HEK293 (cell line): ENCODE measurements at regions not wholly inside any gene's neighbourhood (a gene's known extent, or its start where the extent isn't known, plus 50 kb on each side); places are given as distances from the start of the nearest gene placed in this dataset.

Source experiments
- CTCF ChIA-PET: fragments of 350-600 bp; formaldehyde crosslinking; extraction: SDS; loops from one replicate; lab custom pipeline; 2021; ENCODE audit warnings: antibody characterized with exemption; lab: Yijun Ruan, JAX
- POLR2A ChIA-PET: fragments of 300-600 bp; formaldehyde crosslinking; extraction: SDS; loops from one replicate; lab custom pipeline; 2020; ENCODE audit warnings: antibody characterized with exemption, inconsistent platforms; lab: Yijun Ruan, JAX
- H3K27ac ChIP-seq: fragments of 200-500 bp; sonication (Bioruptor generic); 2 replicates; pipeline ENCODE4 v1.5.1; 2014; ENCODE audit warnings: low read depth, low read length, control low read depth, inconsistent platforms; ENCODE audit errors: extremely low read depth
- H3K36me3 ChIP-seq, 2 experiments: fragments of 200-500 bp in 1 of 2; sonication (Bioruptor generic) in 1 of 2; 1 replicate in 1 of 2; 2 replicates in 1 of 2; pipeline ENCODE4 v1.5.1; 2014 to 2017; ENCODE audit warnings: inconsistent platforms in 2 of 2, low read length in 2 of 2; ENCODE audit not compliant: control insufficient read depth in 2 of 2, insufficient read depth in 1 of 2
- H3K4me1 ChIP-seq: fragments of 200-500 bp; sonication (Bioruptor generic); 2 replicates; pipeline ENCODE4 v1.5.1; 2014; ENCODE audit warnings: mild to moderate bottlenecking, low read length, inconsistent platforms; ENCODE audit not compliant: control insufficient read depth, insufficient read depth
- H3K4me3 ChIP-seq: 2 replicates; pipeline ENCODE4 v1.5.1; 2011; ENCODE audit warnings: low read depth, mild to moderate bottlenecking, control low read depth, low read length, moderate library complexity
- H3K9me3 ChIP-seq: fragments of 200-500 bp; sonication (Bioruptor generic); 2 replicates; pipeline ENCODE4 v1.5.1; 2014; ENCODE audit warnings: low read depth, low read length, inconsistent platforms; ENCODE audit not compliant: control insufficient read depth, insufficient read depth
- BCL11A ChIP-seq: fragments of 450-650 bp; formaldehyde crosslinking; IDR thresholded peaks from 2 replicates; pipeline ENCODE4 v1.5.1; 2016; ENCODE audit warnings: low read depth, missing biosample characterization, missing genetic modification characterization
- GLI2 ChIP-seq: fragments of 450-650 bp; formaldehyde crosslinking; IDR thresholded peaks from 2 replicates; pipeline ENCODE4; 2017; ENCODE audit warnings: missing biosample characterization, missing genetic modification characterization, low read depth, borderline replicate concordance
- GLIS2 ChIP-seq: fragments of 450-650 bp; formaldehyde crosslinking; IDR thresholded peaks from 2 replicates; pipeline ENCODE4 v1.5.1; 2016; ENCODE audit warnings: missing biosample characterization, missing genetic modification characterization
- OVOL3 ChIP-seq: fragments of 450-650 bp; formaldehyde crosslinking; IDR thresholded peaks from 2 replicates; pipeline ENCODE4 v1.5.1; 2016; ENCODE audit warnings: missing biosample characterization, missing genetic modification characterization
- PBX3 ChIP-seq: sonication (generic); formaldehyde crosslinking; IDR thresholded peaks from 2 replicates; pipeline ENCODE4 v1.8.1; 2022; ENCODE audit warnings: mild to moderate bottlenecking, moderate library complexity, missing genetic modification reagents
- PRDM10 ChIP-seq: fragments of 450-650 bp; formaldehyde crosslinking; IDR thresholded peaks from 2 replicates; pipeline ENCODE4 v1.5.1; 2016; ENCODE audit warnings: missing biosample characterization, missing genetic modification characterization
- YY1 ChIP-seq: fragments of 450-650 bp; formaldehyde crosslinking; IDR thresholded peaks from 2 replicates; pipeline ENCODE4 v1.5.1; 2018; ENCODE audit warnings: missing biosample characterization, missing genetic modification characterization
- ZBTB44 ChIP-seq: fragments of 450-650 bp; IDR thresholded peaks from 2 replicates; pipeline ENCODE4 v1.5.1; 2018; ENCODE audit warnings: missing biosample characterization, mild to moderate bottlenecking, missing genetic modification characterization
- ZBTB48 ChIP-seq: fragments of 450-650 bp; formaldehyde crosslinking; IDR thresholded peaks from 2 replicates; pipeline ENCODE4 v1.5.1; 2016; ENCODE audit warnings: missing biosample characterization, missing genetic modification characterization
- ZBTB8A ChIP-seq: fragments of 450-650 bp; formaldehyde crosslinking; IDR thresholded peaks from 2 replicates; pipeline ENCODE4 v1.5.1; 2016; ENCODE audit warnings: missing biosample characterization, missing genetic modification characterization
- ZFHX2 ChIP-seq: fragments of 450-650 bp; formaldehyde crosslinking; conservative IDR thresholded peaks from 2 replicates; pipeline ENCODE4 v1.5.1; 2016; ENCODE audit warnings: missing biosample characterization, missing genetic modification characterization
- ZNF146 ChIP-seq: fragments of 450-650 bp; formaldehyde crosslinking; IDR thresholded peaks from 2 replicates; pipeline ENCODE4 v1.5.1; 2016; ENCODE audit warnings: missing biosample characterization, missing genetic modification characterization
- ZNF2 ChIP-seq: fragments of 450-650 bp; formaldehyde crosslinking; IDR thresholded peaks from 2 replicates; pipeline ENCODE4 v1.5.1; 2016; ENCODE audit warnings: missing biosample characterization, missing genetic modification characterization
- ZNF214 ChIP-seq: fragments of 450-650 bp; formaldehyde crosslinking; IDR thresholded peaks from 2 replicates; pipeline ENCODE4 v1.5.1; 2017; ENCODE audit warnings: missing biosample characterization, mild to moderate bottlenecking, missing genetic modification characterization, borderline replicate concordance
- ZNF239 ChIP-seq: fragments of 450-650 bp; formaldehyde crosslinking; IDR thresholded peaks from 2 replicates; pipeline ENCODE4 v1.5.1; 2016; ENCODE audit warnings: missing biosample characterization, missing genetic modification characterization
- ZNF26 ChIP-seq: fragments of 450-650 bp; formaldehyde crosslinking; IDR thresholded peaks from 2 replicates; pipeline ENCODE4 v1.5.1; 2016; ENCODE audit warnings: missing biosample characterization, missing genetic modification characterization
- ZNF354C ChIP-seq: fragments of 450-650 bp; formaldehyde crosslinking; IDR thresholded peaks from 2 replicates; pipeline ENCODE4 v1.5.1; 2016; ENCODE audit warnings: missing biosample characterization, missing genetic modification characterization, low read depth, borderline replicate concordance
- ZNF426 ChIP-seq: fragments of 450-650 bp; formaldehyde crosslinking; IDR thresholded peaks from 2 replicates; pipeline ENCODE4 v1.5.1; 2017; ENCODE audit warnings: missing biosample characterization, missing genetic modification characterization, mild to moderate bottlenecking, inconsistent platforms, moderate library complexity
- ZNF48 ChIP-seq: fragments of 450-650 bp; formaldehyde crosslinking; IDR thresholded peaks from 2 replicates; pipeline ENCODE4 v1.5.1; 2016; ENCODE audit warnings: missing biosample characterization, missing genetic modification characterization
- ZNF488 ChIP-seq: fragments of 450-650 bp; formaldehyde crosslinking; IDR thresholded peaks from 2 replicates; pipeline ENCODE4 v1.5.1; 2016; ENCODE audit warnings: missing biosample characterization, missing genetic modification characterization
- ZNF610 ChIP-seq: fragments of 450-650 bp; formaldehyde crosslinking; IDR thresholded peaks from 2 replicates; pipeline ENCODE4 v1.5.1; 2016; ENCODE audit warnings: missing biosample characterization, missing genetic modification characterization, borderline replicate concordance
- ZNF629 ChIP-seq: fragments of 450-650 bp; formaldehyde crosslinking; IDR thresholded peaks from 2 replicates; pipeline ENCODE4 v1.5.1; 2017; ENCODE audit warnings: missing biosample characterization, missing genetic modification characterization
- ZNF658 ChIP-seq: fragments of 450-650 bp; formaldehyde crosslinking; IDR thresholded peaks from 2 replicates; pipeline ENCODE4; 2016; ENCODE audit warnings: missing biosample characterization, missing genetic modification characterization
- ZNF776 ChIP-seq: fragments of 450-650 bp; formaldehyde crosslinking; IDR thresholded peaks from 2 replicates; pipeline ENCODE4 v1.5.0; 2017; ENCODE audit warnings: missing biosample characterization, missing genetic modification characterization, borderline replicate concordance
- ZSCAN16 ChIP-seq: fragments of 450-650 bp; formaldehyde crosslinking; IDR thresholded peaks from 2 replicates; pipeline ENCODE4 v1.5.1; 2016; ENCODE audit warnings: missing biosample characterization, missing genetic modification characterization

- TF ChIP-seq ZNF426 (tag by site-specific recombination) (no peak), ZNF629 (no peak), ZBTB48 (tag by site-specific recombination) (no peak), ZNF214 (no peak), ZNF26 (tag by site-specific recombination) (no peak), ZBTB8A (tag by site-specific recombination) (no peak), PBX3 (no peak), ZNF488 (tag by site-specific recombination) (no peak)
Measured at GRCh38 chr12:125221602-125222001, 156.4 kb downstream of the AACS start (continued).

GRCh38 chr12:125222876-125223275 lies 157.6 kb downstream of the AACS start:
- Histone ChIP-seq H3K27ac (no peak overlapping the region), H3K36me3 (no peaks in the 10 kb centered on the region), H3K4me3 (no peak overlapping the region), H3K4me1 (0 out of 2 replicates have a peak, but pooled peaks cover 7% of the 10 kb centered on the region), H3K9me3 (no peaks in the 10 kb centered on the region)
- ChIA-PET POLR2A (no interaction called here), CTCF (no interaction called here)
- TF ChIP-seq ZNF610 (tag by site-specific recombination) (no peak), OVOL3 (tag by site-specific recombination) (no peak)

- no peak overlapping the region for H3K4me3 ChIP-seq
- H3K36me3 ChIP-seq: no peaks in the 10 kb centered on the region
- no peaks in the 10 kb centered on the region for H3K9me3 ChIP-seq
- CTCF ChIA-PET: interaction anchor here (0.5 to 2.9 kb wide), 3 partner anchors 11 to 38 kb away, joined by 3 to 16 read pairs (median 4); no protein-coding TSS in a partner anchor
- H3K27ac ChIP-seq: no peak overlapping the region
- POLR2A ChIA-PET: no interaction called here
- peaks cover 3% of the 10 kb centered on the region; the same call in 1 of the 2 replicates for H3K4me1 ChIP-seq
- TF ChIP-seq ZNF629: no peak
- no peak for TF ChIP-seq GLIS2 (tag by site-specific recombination)
- no peak for TF ChIP-seq BCL11A
- no peak for TF ChIP-seq ZNF146 (tag by site-specific recombination)
- TF ChIP-seq GLI2 (tag by site-specific recombination): no peak
- TF ChIP-seq YY1 (tag by site-specific recombination): no peak
- TF ChIP-seq ZNF2: no peak
- TF ChIP-seq ZNF658 (tag by site-specific recombination): no peak
- no peak for TF ChIP-seq ZNF354C (tag by site-specific recombination)
- no peak for TF ChIP-seq ZNF776 (tag by site-specific recombination)
- TF ChIP-seq ZSCAN16 (tag by site-specific recombination): no peak
- TF ChIP-seq ZBTB44 (tag by site-specific recombination): no peak
- TF ChIP-seq ZNF239 (tag by site-specific recombination): no peak
- no peak for TF ChIP-seq PRDM10 (tag by site-specific recombination)
- no peak for TF ChIP-seq ZNF48 (tag by site-specific recombination)
- no peak for TF ChIP-seq ZFHX2 (tag by site-specific recombination)
Measured at GRCh38 chr12:125225641-125226040, 160.4 kb downstream of the AACS start.
